Heart right ventricle (tissue), 16 donors: ENCODE measurements at regions not wholly inside any gene's neighbourhood (a gene's known extent, or its start where the extent isn't known, plus 50 kb on each side); places are given as distances from the start of the nearest gene placed in this dataset.

ENCODE experiments used
- ATAC-seq, 8 donors: fragments of 200-7000 bp; cut with Tn5 transposase; one replicate each; pipeline ENCODE4 v1.9.1; 2020; ENCODE audit warnings: mild to moderate bottlenecking in 8 of 8, moderate library complexity in 8 of 8, moderate number of reproducible peaks in 1 of 8
- DNase-seq, 2 donors: peaks; one replicate each; pipeline ENCODE4 v3.0.0-alpha.2; 2020
- H3K27ac ChIP-seq, 10 donors: fragments of 200-600 bp; sonication (generic) in 2 of 10; one replicate each; pipeline versions ENCODE4 v1.5.0 to v1.8.0; 2020 to 2022; ENCODE audit warnings: mild to moderate bottlenecking in 3 of 10
- H3K27me3 ChIP-seq, 7 donors: fragments of 200-600 bp; one replicate each; pipeline ENCODE4 v1.8.0; 2021 to 2022; ENCODE audit warnings: mild to moderate bottlenecking in 2 of 7
- H3K36me3 ChIP-seq, 9 donors: fragments of 200-600 bp; sonication (generic) in 1 of 9; one replicate each; pipeline versions ENCODE4 v1.5.0 to v1.8.0; 2020 to 2022; ENCODE audit warnings: mild to moderate bottlenecking in 2 of 9
- H3K4me1 ChIP-seq, 9 donors: fragments of 200-600 bp; sonication (generic) in 1 of 9; one replicate each; pipeline versions ENCODE4 v1.5.0 to v1.8.0; 2020 to 2022; ENCODE audit warnings: mild to moderate bottlenecking in 4 of 9
- H3K4me3 ChIP-seq, 10 donors: fragments of 200-600 bp; sonication (generic) in 2 of 10; one replicate each; pipeline versions ENCODE4 v1.5.0 to v1.8.0; 2020 to 2022; ENCODE audit warnings: mild to moderate bottlenecking in 7 of 10, moderate library complexity in 2 of 10
- H3K9me3 ChIP-seq, 11 donors: fragments of 200-600 bp in 10 of 11; sonication (generic) in 2 of 11; one replicate each; pipeline versions ENCODE4 v1.5.0 to v1.8.0; 2013 to 2022; ENCODE audit warnings: mild to moderate bottlenecking in 2 of 11, control low read depth in 1 of 11, moderate library complexity in 1 of 11
- CTCF ChIP-seq, 9 donors: fragments of 200-600 bp; sonication (generic) in 2 of 9; IDR thresholded peaks; one replicate each; pipeline versions ENCODE4 v1.5.0 to v1.8.0; 2021 to 2022; ENCODE audit warnings: antibody characterized with exemption in 9 of 9, mild to moderate bottlenecking in 5 of 9, moderate library complexity in 1 of 9
- WGBS, 2 donors: extraction: QIAGEN DNeasy Blood & Tissue Kit; methylation state at CpG; one replicate each; pipeline ENCODE4 v1.1.7; 2013; ENCODE audit warnings: inconsistent platforms in 1 of 2; 5-methylcytosine and 5-hydroxymethylcytosine counted together
- intact Hi-C, 10 donors: fragments of 100-400 bp; cut with DNase I; formaldehyde crosslinking; loops; one replicate each; pipeline versions ENCODE4 v1.11.1 to v1.14.2; 2022
- donor health status: Arrhythmogenic right ventricular cardiomyopathy.
- donor health status: ischemic (EF 13 %, LVEDD 7.1; RV severe dilation, severe dysfunction).
- donor health status: healthy with polysubstance abuse.
- donor health status: DM: no; HTN: yes; CAD: no.
- donor health status: DM: no; HTN: no; CAD: no.
- donor health status: ischemic (EF 25% LVEDD 6.9; RV normal size, moderate dysfunction).
- donor health status: ischemic (EF 25% LVEDD 5.7; RV mildly dilated, moderate dysfunction).
- donor health status: healthy.
- donor health status: DM: yes; HTN: yes; CAD: no.
- donor health status: Ischemic cardiomyopathy.
- donor health status: ischemic (EF 35%, LVEDD 5.7; RV mildly dilated, moderate dysfunction).
- donor health status: nonischemic (EF 11% LVEDD 7.7; RV severe dilation, severe dysfunction).
- donor health status: DM: yes; HTN: yes; CAD: no.
- donor health status: PGD.
- donor health status: ischemic (EF 29% LVEDD 5.4; RV normal size, mild dysfunction).
- donor health status: nonischemic (EF 23%, LVEDD 6.1; RV moderate dilation, normal function).

- DNase-seq, result no peak
- Histone ChIP-seq H3K4me1 (no peaks in the 10 kb centered on the region), H3K27ac (no peak overlapping the region), H3K27me3 (no peaks in the 10 kb centered on the region), H3K4me3 (no peak overlapping the region), H3K9me3 (peaks cover 0 to 38% (median 23%) of the 10 kb centered on the region in 11 donors), H3K36me3 (no peaks in the 10 kb centered on the region)
- ATAC-seq, result no peak
- TF ChIP-seq CTCF (IDR thresholded peaks at IDR 0.05), result no peak
- intact Hi-C loops, result no loop called here
- WGBS, 2 donors, result 73 to 77% methylated on average over 1 of the region's 1 CpG
These were observed 136.9 kb upstream of the CNOT2 start for GRCh38 chr12:70106347-70106746.

- DNase-seq, result no peak
- no peak for TF ChIP-seq CTCF (IDR thresholded peaks at IDR 0.05)
- no peaks in the 10 kb centered on the region for H3K36me3 ChIP-seq
- no peak overlapping the region for H3K4me3 ChIP-seq
- H3K27me3 ChIP-seq, result no peaks in the 10 kb centered on the region
- no peaks in the 10 kb centered on the region for H3K4me1 ChIP-seq
- ATAC-seq, result no peak
- no peak overlapping the region for H3K27ac ChIP-seq
- H3K9me3 ChIP-seq, result peaks cover 0 to 62% (median 40%) of the 10 kb centered on the region in 11 donors
- 91 to 95% methylated on average over 1 of the region's 1 CpG for WGBS, 2 donors
- intact Hi-C loops, result no loop called here
These were observed 133.1 kb upstream of the CNOT2 start for GRCh38 chr12:70110085-70110484.

GRCh38 chr12:70117670-70118069 is 125.6 kb upstream of the CNOT2 start:
- H3K27me3 ChIP-seq, result no peaks in the 10 kb centered on the region
- no peaks in the 10 kb centered on the region for H3K36me3 ChIP-seq
- ATAC-seq, result no peak
- TF ChIP-seq CTCF (IDR thresholded peaks at IDR 0.05), result no peak
- H3K4me3 ChIP-seq, result no peak overlapping the region
- H3K27ac ChIP-seq, result no peak overlapping the region
- H3K4me1 ChIP-seq, result no peaks in the 10 kb centered on the region
- intact Hi-C loops, result no loop called here
- no peak for DNase-seq
- H3K9me3 ChIP-seq, result peaks cover 0 to 25% (median 5%) of the 10 kb centered on the region in 11 donors

- Histone ChIP-seq H3K27ac (no peak overlapping the region), H3K4me3 (no peak overlapping the region), H3K9me3 (no peaks in the 10 kb centered on the region), H3K4me1 (no peaks in the 10 kb centered on the region), H3K27me3 (no peaks in the 10 kb centered on the region), H3K36me3 (no peaks in the 10 kb centered on the region)
- intact Hi-C loops, result no loop called here
- TF ChIP-seq CTCF (IDR thresholded peaks at IDR 0.05), result no peak
- ATAC-seq (no peak), DNase-seq (no peak)
These were observed 122.3 kb upstream of the CNOT2 start for GRCh38 chr12:70120970-70121369.

GRCh38 chr12:70121562-70121961 is 121.7 kb upstream of the CNOT2 start:
- H3K36me3 ChIP-seq, result no peaks in the 10 kb centered on the region
- H3K27me3 ChIP-seq, result no peaks in the 10 kb centered on the region
- 94 to 100% methylated on average over 1 of the region's 1 CpG for WGBS, 2 donors
- H3K4me1 ChIP-seq, result no peaks in the 10 kb centered on the region
- H3K4me3 ChIP-seq, result no peak overlapping the region
- no peak overlapping the region for H3K27ac ChIP-seq
- DNase-seq (no peak), ATAC-seq (no peak)
- intact Hi-C loops, result no loop called here
- no peak for TF ChIP-seq CTCF (IDR thresholded peaks at IDR 0.05)
- no peaks in the 10 kb centered on the region for H3K9me3 ChIP-seq
